K562 (cell line): ENCODE measurements at regions not wholly inside any gene's neighbourhood (a gene's known extent, or its start where the extent isn't known, plus 50 kb on each side); places are given as distances from the start of the nearest gene placed in this dataset.

Experiments
- ATAC-seq: fragments of 200-7000 bp; cut with Tn5 transposase; 3 replicates; pipeline ENCODE4 v1.9.1; 2020; ENCODE audit warnings: moderate library complexity
- BruUV-seq: library from RNA; stranded (reverse); fragments of 400-500 nt; replicated peaks from 2 replicates; lab custom pipeline; 2021; lab: Mats Ljungman, UMichigan
- CTCF ChIA-PET: fragments of 300-600 bp; formaldehyde crosslinking; extraction: SDS; loops from one replicate; lab custom pipeline; 2021; ENCODE audit warnings: low intra/inter-chr PET ratio; lab: Yijun Ruan, JAX
- POLR2A ChIA-PET: fragments of 300-600, 350-650 bp; sonication (Branson Sonifier 250); formaldehyde crosslinking; extraction: SDS; loops from one replicate; lab custom pipeline; 2021; ENCODE audit warnings: antibody characterized with exemption, inconsistent platforms; lab: Yijun Ruan, JAX
- DNase-seq, 4 experiments: peaks; one replicate each; pipeline versions ENCODE4 v3.0.0 to v3.0.0-alpha.2; 2011 to 2018; ENCODE audit warnings: low spot score in 3 of 4, mixed read lengths in 3 of 4; ENCODE audit errors: extremely low read depth in 1 of 4
- FAIRE-seq: peaks from 2 replicates; lab custom pipeline; 2011; peaks lifted over from hg19 to GRCh38; lab: Jason Lieb, UNC
- H2AFZ ChIP-seq: 2 replicates; pipeline ENCODE4 v1.6.0; 2011; ENCODE audit warnings: low read depth, low read length, control low read depth, inconsistent platforms
- H3K27ac ChIP-seq: fragments of 200-600 bp; 3 replicates; pipeline ENCODE4 v1.8.0; 2011; ENCODE audit warnings: low read depth, mild to moderate bottlenecking, control low read depth, inconsistent platforms, low read length, moderate library complexity, mixed read lengths; ENCODE audit errors: extremely low read depth
- H3K27me3 ChIP-seq, 2 experiments: fragments of 300-600 bp in 1 of 2; 2 replicates in 1 of 2; 3 replicates in 1 of 2; pipeline versions ENCODE4 v1.6.0 to v1.8.0; 2011; ENCODE audit warnings: inconsistent platforms in 2 of 2, low read length in 2 of 2, mild to moderate bottlenecking in 1 of 2, mixed read lengths in 1 of 2, moderate library complexity in 1 of 2; ENCODE audit not compliant: control insufficient read depth in 2 of 2, insufficient read depth in 2 of 2
- H3K36me3 ChIP-seq: fragments of 300-600 bp; 3 replicates; pipeline ENCODE4 v1.8.0; 2011; ENCODE audit warnings: mild to moderate bottlenecking, low read length, inconsistent platforms; ENCODE audit not compliant: control insufficient read depth, insufficient read depth
- H3K4me1 ChIP-seq, 2 experiments: fragments of 200-600 bp in 1 of 2; replicated peaks in 1 of 2; 2 replicates in 1 of 2; 3 replicates in 1 of 2; pipeline versions ENCODE4 v1.5.1 to v1.8.0; 2011; ENCODE audit warnings: inconsistent platforms in 2 of 2, low read length in 2 of 2, mild to moderate bottlenecking in 1 of 2, mixed read lengths in 1 of 2, moderate library complexity in 1 of 2; ENCODE audit not compliant: control insufficient read depth in 2 of 2, insufficient read depth in 2 of 2
- H3K4me2 ChIP-seq: 2 replicates; pipeline ENCODE4 v1.6.1; 2011; ENCODE audit warnings: low read length, control low read depth, inconsistent platforms, mixed read lengths; ENCODE audit not compliant: insufficient read depth
- H3K4me3 ChIP-seq: fragments of 200-600 bp; sonication (generic), shearing (Covaris generic); 2 replicates; pipeline ENCODE4 v1.5.1; 2016; ENCODE audit warnings: control low read depth, inconsistent platforms
- H3K79me2 ChIP-seq: fragments of 200-600 bp; 3 replicates; pipeline ENCODE4 v1.8.0; 2011; ENCODE audit warnings: low read length, inconsistent platforms; ENCODE audit not compliant: control insufficient read depth, insufficient read depth
- H3K9ac ChIP-seq, 2 experiments: 2 replicates each; pipeline versions ENCODE4 v1.6.0 to v1.6.1; 2011; ENCODE audit warnings: low read depth in 2 of 2, low read length in 2 of 2, control low read depth in 1 of 2, inconsistent platforms in 1 of 2, mild to moderate bottlenecking in 1 of 2, mixed read lengths in 1 of 2; ENCODE audit not compliant: insufficient read depth in 1 of 2
- H3K9me1 ChIP-seq: one replicate; pipeline ENCODE4 v1.6.0; 2011; ENCODE audit warnings: inconsistent platforms, mild to moderate bottlenecking, low read length, moderate library complexity; ENCODE audit not compliant: control insufficient read depth, insufficient read depth
- H3K9me3 ChIP-seq: replicated peaks from 2 replicates; pipeline ENCODE4 v1.5.1; 2011; ENCODE audit warnings: low read depth, low read length, inconsistent platforms; ENCODE audit not compliant: control insufficient read depth, insufficient read depth
- H4K20me1 ChIP-seq: replicated peaks from 2 replicates; pipeline ENCODE4 v1.6.1; 2011; ENCODE audit warnings: low read length, inconsistent platforms, mixed read lengths; ENCODE audit not compliant: control insufficient read depth, insufficient read depth
- CBFA2T2 ChIP-seq: fragments of 450-650 bp; conservative IDR thresholded peaks from 2 replicates; pipeline ENCODE4 v1.6.1; 2017; ENCODE audit warnings: mild to moderate bottlenecking
- CBFA2T3 ChIP-seq: fragments of 450-650 bp; IDR thresholded peaks from 2 replicates; pipeline ENCODE4 v1.6.1; 2017
- MAFF ChIP-seq: IDR thresholded peaks from 2 replicates; pipeline ENCODE4 v1.6.1; 2012; ENCODE audit warnings: low read length, improper control_type of control experiment
- MAFG ChIP-seq: fragments of 450-650 bp; conservative IDR thresholded peaks from 2 replicates; pipeline ENCODE4 v1.6.1; 2016; ENCODE audit warnings: missing genetic modification characterization, missing compliant biosample characterization
- NFE2 ChIP-seq: IDR thresholded peaks from 2 replicates; pipeline ENCODE4 v1.6.1; 2014; ENCODE audit warnings: antibody characterized with exemption, low read depth
- NR2C2 ChIP-seq, 2 experiments: fragments of 200-800 bp in 1 of 2; sonication (Bioruptor generic) in 1 of 2; sonication (generic) in 1 of 2; formaldehyde crosslinking in 1 of 2; IDR thresholded peaks; 2 replicates each; pipeline versions ENCODE4 v1.6.1 to v1.8.0; 2016 to 2022; ENCODE audit warnings: mild to moderate bottlenecking in 1 of 2, missing compliant biosample characterization in 1 of 2, missing genetic modification characterization in 1 of 2, missing genetic modification reagents in 1 of 2
- SMARCA5 ChIP-seq: fragments of 450-650 bp; IDR thresholded peaks from 2 replicates; pipeline ENCODE4 v1.6.1; 2016
- TAL1 ChIP-seq: fragments of 450-650 bp; IDR thresholded peaks from 2 replicates; pipeline ENCODE4 v1.6.1; 2016; ENCODE audit warnings: mild to moderate bottlenecking
- TEAD4 ChIP-seq, 2 experiments: sonication (generic) in 1 of 2; formaldehyde crosslinking in 1 of 2; IDR thresholded peaks; 2 replicates each; pipeline versions ENCODE4 v1.6.1 to v1.8.0; 2012 to 2022; ENCODE audit warnings: borderline replicate concordance in 1 of 2, inconsistent platforms in 1 of 2, low read length in 1 of 2, mild to moderate bottlenecking in 1 of 2, missing genetic modification reagents in 1 of 2
- ZNF316 ChIP-seq: fragments of 450-650 bp; IDR thresholded peaks from 2 replicates; pipeline ENCODE4 v1.6.1; 2016
- WGBS: fragments of 100-300 bp; shearing (Covaris generic); methylation state at CpG from one replicate; pipeline ENCODE4 v1.1.6; 2016; ENCODE audit warnings: low coverage, mixed read lengths; ENCODE audit not compliant: insufficient coverage; ENCODE audit errors: missing lambda C conversion rate; 5-methylcytosine and 5-hydroxymethylcytosine counted together
- in situ Hi-C: fragments of 300-500 bp; cut with MboI; formaldehyde crosslinking; loops from 4 replicates; pipeline ENCODE4 v1.15.0; 2018; ENCODE audit warnings: inconsistent platforms, mixed read lengths
- intact Hi-C: fragments of 100-400 bp; cut with micrococcal nuclease; formaldehyde crosslinking; loops from 2 replicates; pipeline ENCODE4 v1.14.2; 2022

DNA sequence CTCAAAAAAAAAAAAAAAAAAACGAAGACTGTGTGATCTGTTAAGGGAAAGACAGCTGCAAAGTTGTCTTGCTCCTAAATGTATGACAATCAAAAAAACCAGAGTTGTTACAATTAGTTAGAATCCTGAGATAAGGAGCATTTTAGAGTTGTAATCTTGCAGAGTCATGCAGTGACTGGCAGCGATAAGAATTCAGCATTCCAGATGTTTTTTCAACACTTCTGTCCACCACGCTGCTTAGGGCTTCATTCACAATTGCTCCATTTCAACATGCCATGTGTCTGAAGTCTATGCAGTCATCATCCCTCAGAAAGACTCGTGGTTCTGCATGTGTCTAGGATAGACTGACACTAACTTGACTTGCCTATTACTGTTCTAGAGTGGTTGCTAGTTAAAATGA is 102.4 kb upstream of the BACE2 start:
- Histone ChIP-seq H3K27ac (no peak overlapping the region), H3K27me3 (no peaks in the 10 kb centered on the region), H2AFZ (no peak overlapping the region), H3K4me1 (no peaks in the 10 kb centered on the region; a peak in 1 of 5 replicates), H3K79me2 (no peaks in the 10 kb centered on the region), H3K9ac (no peak overlapping the region), H3K9me3 (no peaks in the 10 kb centered on the region), H3K9me1 (no peaks in the 10 kb centered on the region), H3K36me3 (no peaks in the 10 kb centered on the region), H4K20me1 (no peaks in the 10 kb centered on the region), H3K4me3 (no peak overlapping the region), H3K4me2 (no peak overlapping the region)
- WGBS: 0% methylated on average over 4 of the region's 4 CpGs
- in situ Hi-C loops: no loop called here
- TF ChIP-seq ZNF316 (peak; percentile 25; the same call in 1 of the 2 replicates), SMARCA5 (no peak), TEAD4 (IDR thresholded peaks at IDR 0.05; ENCODE audit: low read length) (peak; percentile 60), TEAD4 (CRISPR knock-in tag; IDR thresholded peaks at IDR 0.05; ENCODE audit: borderline replicate concordance) (no peak), TAL1 (peak; percentile 45; the same call in 1 of the 2 replicates), CBFA2T2 (peak; percentile 58), NFE2 (peak; percentile 43), NR2C2 (CRISPR knock-in tag; IDR thresholded peaks at IDR 0.05) (no peak), NR2C2 (tag; IDR thresholded peaks at IDR 0.05) (no peak), CBFA2T3 (peak; percentile 66), MAFG (0 out of 2 replicates have a peak, but pooled peaks have one; percentile 21), MAFF (0 out of 2 replicates have a peak, but pooled peaks have one; percentile 16)
- BruUV-seq: no TSS peak
- intact Hi-C loops: no loop called here
- no peak for FAIRE-seq
- ChIA-PET POLR2A (interaction anchor here (0.9 kb wide), 1 partner anchor 42 kb away, joined by 3 read pairs; no protein-coding TSS in a partner anchor), CTCF (no interaction called here)
- DNase-seq: peak in 1 of 4 experiments; percentile 5
- ATAC-seq: no peak
